GM23338 (cell line): ENCODE measurements at regions not wholly inside any gene's neighbourhood (a gene's known extent, or its start where the extent isn't known, plus 50 kb on each side); places are given as distances from the start of the nearest gene placed in this dataset.

Source experiments
- CREB1 ChIP-seq: fragments of 250-450 bp; sonication (Bioruptor Pico); IDR thresholded peaks from 2 replicates; pipeline ENCODE4 v1.5.0; 2020; ENCODE audit warnings: low read depth, mild to moderate bottlenecking, moderate library complexity
- CTCF ChIP-seq, 2 experiments: fragments of 200-600 bp in 1 of 2; sonication (generic) in 1 of 2; conservative IDR thresholded peaks; 2 replicates each; pipeline versions ENCODE4 v1.5.1 to v1.6.1; 2016 to 2017; ENCODE audit warnings: antibody characterized with exemption in 2 of 2, low read depth in 2 of 2, mild to moderate bottlenecking in 2 of 2, moderate library complexity in 1 of 2
- ETS1 ChIP-seq: IDR thresholded peaks from 2 replicates; pipeline ENCODE4 v1.6.1; 2016; ENCODE audit warnings: antibody characterized with exemption
- EZH2 ChIP-seq: fragments of 200-600 bp; sonication (generic); IDR thresholded peaks from one replicate; pipeline ENCODE4 v1.8.0; 2017; ENCODE audit warnings: antibody characterized with exemption, mild to moderate bottlenecking, low read depth; ENCODE audit not compliant: unreplicated experiment
- EZH2phosphoT487 ChIP-seq: fragments of 200-600 bp; sonication (generic); IDR thresholded peaks from one replicate; pipeline ENCODE4 v1.8.1; 2018; ENCODE audit warnings: antibody characterized with exemption; ENCODE audit not compliant: unreplicated experiment
- JUNB ChIP-seq: IDR thresholded peaks from one replicate; pipeline ENCODE4 v1.6.1; 2016; ENCODE audit warnings: antibody characterized with exemption; ENCODE audit not compliant: unreplicated experiment
- POLR2AphosphoS5 ChIP-seq: IDR thresholded peaks from 2 replicates; pipeline ENCODE4 v1.6.1; 2016; ENCODE audit warnings: antibody characterized with exemption, low read depth
- REST ChIP-seq: IDR thresholded peaks from one replicate; pipeline ENCODE4 v1.6.1; 2018; ENCODE audit warnings: antibody characterized with exemption; ENCODE audit not compliant: unreplicated experiment
- STAT1 ChIP-seq: IDR thresholded peaks from one replicate; pipeline ENCODE4 v1.6.1; 2016; ENCODE audit warnings: antibody characterized with exemption; ENCODE audit not compliant: unreplicated experiment
- ZNF331 ChIP-seq: fragments of 250-450 bp; sonication (Bioruptor Pico); IDR thresholded peaks from 2 replicates; pipeline ENCODE4 v1.5.0; 2020; ENCODE audit warnings: low read depth, mild to moderate bottlenecking, moderate library complexity

- TF ChIP-seq CTCF (conservative IDR thresholded peaks at IDR 0.05; ENCODE audit: low read depth in 2 of 2) = no peak
- no peak for TF ChIP-seq EZH2
- TF ChIP-seq EZH2phosphoT487 = no peak
- no peak for TF ChIP-seq REST
- TF ChIP-seq POLR2AphosphoS5 = no peak
- TF ChIP-seq JUNB = no peak
- TF ChIP-seq CREB1 = no peak
- no peak for TF ChIP-seq ETS1
- TF ChIP-seq STAT1 = no peak
- no peak for TF ChIP-seq ZNF331 (CRISPR knock-in tag)
Observed at GRCh38 chr6:153572371-153572770, 441.3 kb upstream of the RGS17 start.
